ENCODE measurements at regions not wholly inside any gene's neighbourhood (a gene's known extent, or its start where the extent isn't known, plus 50 kb on each side); places are given as distances from the start of the nearest gene placed in this dataset.

DNA sequence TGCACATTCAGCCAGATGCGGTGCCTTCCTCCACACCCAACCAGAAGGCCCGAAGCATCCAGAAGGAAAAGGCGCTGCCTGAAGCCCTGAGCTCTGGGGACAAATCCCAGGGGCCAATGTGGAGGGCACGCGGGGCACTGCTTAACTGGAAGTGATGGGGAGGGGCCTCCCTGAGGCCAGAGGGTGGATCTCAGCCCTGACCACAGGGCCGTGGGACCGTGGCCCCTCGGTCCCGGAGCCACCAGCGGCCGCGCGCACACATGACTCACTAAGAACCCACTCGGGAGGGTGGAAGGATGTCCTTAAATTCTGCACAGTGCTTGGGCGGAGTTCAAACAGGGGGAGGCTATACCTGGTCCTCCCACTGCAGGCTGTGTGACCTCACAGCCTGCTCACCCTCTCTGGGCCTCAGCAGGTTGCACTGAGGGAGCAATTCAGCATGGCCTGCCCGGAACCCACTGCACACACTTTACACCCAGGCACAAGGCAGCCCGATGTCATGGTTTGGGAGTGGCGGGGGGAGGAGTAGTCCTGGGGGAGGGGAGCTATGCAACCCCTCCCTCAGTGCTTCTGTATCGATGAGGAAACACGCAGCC lies 89.5 kb downstream of the RFLNA start:
- TF ChIP-seq, protein P1, sequence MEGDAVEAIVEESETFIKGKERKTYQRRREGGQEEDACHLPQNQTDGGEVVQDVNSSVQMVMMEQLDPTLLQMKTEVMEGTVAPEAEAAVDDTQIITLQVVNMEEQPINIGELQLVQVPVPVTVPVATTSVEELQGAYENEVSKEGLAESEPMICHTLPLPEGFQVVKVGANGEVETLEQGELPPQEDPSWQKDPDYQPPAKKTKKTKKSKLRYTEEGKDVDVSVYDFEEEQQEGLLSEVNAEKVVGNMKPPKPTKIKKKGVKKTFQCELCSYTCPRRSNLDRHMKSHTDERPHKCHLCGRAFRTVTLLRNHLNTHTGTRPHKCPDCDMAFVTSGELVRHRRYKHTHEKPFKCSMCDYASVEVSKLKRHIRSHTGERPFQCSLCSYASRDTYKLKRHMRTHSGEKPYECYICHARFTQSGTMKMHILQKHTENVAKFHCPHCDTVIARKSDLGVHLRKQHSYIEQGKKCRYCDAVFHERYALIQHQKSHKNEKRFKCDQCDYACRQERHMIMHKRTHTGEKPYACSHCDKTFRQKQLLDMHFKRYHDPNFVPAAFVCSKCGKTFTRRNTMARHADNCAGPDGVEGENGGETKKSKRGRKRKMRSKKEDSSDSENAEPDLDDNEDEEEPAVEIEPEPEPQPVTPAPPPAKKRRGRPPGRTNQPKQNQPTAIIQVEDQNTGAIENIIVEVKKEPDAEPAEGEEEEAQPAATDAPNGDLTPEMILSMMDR (IDR thresholded peaks at IDR 0.05) = no peak
- TF ChIP-seq POLR2A (IDR thresholded peaks at IDR 0.05) = no peak
